Upper lobe of left lung (tissue), 4 donors: ENCODE measurements at regions not wholly inside any gene's neighbourhood (a gene's known extent, or its start where the extent isn't known, plus 50 kb on each side); places are given as distances from the start of the nearest gene placed in this dataset.

ENCODE experiments used
- CTCF ChIP-seq, 6 experiments: fragments of 450-650 bp in 4 of 6; fragments of 200-600 bp in 2 of 6; sonication (generic) in 2 of 6; IDR thresholded peaks; one replicate each; pipeline ENCODE4 v1.5.1; 2016 to 2019; ENCODE audit warnings: antibody characterized with exemption in 6 of 6
- EP300 ChIP-seq, 4 donors: sonication (generic); formaldehyde crosslinking; IDR thresholded peaks; one replicate each; pipeline ENCODE4 v1.5.1; 2017; ENCODE audit warnings: antibody characterized with exemption in 4 of 4, control low read depth in 2 of 4
- POLR2A ChIP-seq, 4 donors: fragments of 450-650 bp; IDR thresholded peaks; one replicate each; pipeline ENCODE4 v1.5.1; 2016 to 2017; ENCODE audit warnings: antibody characterized with exemption in 4 of 4, mild to moderate bottlenecking in 2 of 4
- POLR2AphosphoS5 ChIP-seq, 2 donors: sonication (generic); formaldehyde crosslinking; IDR thresholded peaks; one replicate each; pipeline ENCODE4 v1.5.1; 2017; ENCODE audit warnings: antibody characterized with exemption in 2 of 2

GRCh38 chr22:48004936-48005335, 1242.5 kb downstream of the TBC1D22A start:
- no peak for TF ChIP-seq POLR2AphosphoS5 (IDR thresholded peaks at IDR 0.05)
- TF ChIP-seq CTCF (IDR thresholded peaks at IDR 0.05): no peak
- TF ChIP-seq POLR2A (IDR thresholded peaks at IDR 0.05): no peak
- no peak for TF ChIP-seq EP300 (IDR thresholded peaks at IDR 0.05)
